HG02885 (cell line): ENCODE measurements at regions not wholly inside any gene's neighbourhood (a gene's known extent, or its start where the extent isn't known, plus 50 kb on each side); places are given as distances from the start of the nearest gene placed in this dataset.

Source experiments
- ATAC-seq: cut with Tn5 transposase; IDR thresholded peaks from one replicate; pipeline ENCODE4 v1.9.1; 2021; ENCODE audit warnings: mild to moderate bottlenecking; ENCODE audit not compliant: unreplicated experiment, poor library complexity

- no peak for ATAC-seq
Measured at GRCh38 chr2:220029013-220029412, 401.6 kb downstream of the SLC4A3 start.

GRCh38 chr2:220033546-220033945 is 406.1 kb downstream of the SLC4A3 start:
- no peak for ATAC-seq

GRCh38 chr2:220034426-220035130 is 407.1 kb downstream of the SLC4A3 start:
- ATAC-seq = no peak

- ATAC-seq = no peak
Measured at GRCh38 chr2:220036431-220036830, 409.0 kb downstream of the SLC4A3 start.

- ATAC-seq = no peak
Measured at GRCh38 chr2:220040346-220040745, 412.9 kb downstream of the SLC4A3 start.

GRCh38 chr2:220041447-220041846 is 414.0 kb downstream of the SLC4A3 start:
- ATAC-seq = no peak

GRCh38 chr2:220043155-220043989 is 415.9 kb downstream of the SLC4A3 start:
- ATAC-seq = no peak

- ATAC-seq = no peak
Measured at GRCh38 chr2:220043990-220044335, 416.5 kb downstream of the SLC4A3 start.

- ATAC-seq = no peak
Measured at GRCh38 chr2:220044383-220044782, 417.0 kb downstream of the SLC4A3 start.

- ATAC-seq = no peak
Measured at GRCh38 chr2:220046507-220046906, 419.1 kb downstream of the SLC4A3 start.

GRCh38 chr2:220051716-220052115 is 424.3 kb downstream of the SLC4A3 start:
- ATAC-seq = no peak

- ATAC-seq = no peak
Measured at GRCh38 chr2:220053919-220054318, 426.5 kb downstream of the SLC4A3 start.

GRCh38 chr2:220057391-220057790 is 430.0 kb downstream of the SLC4A3 start:
- ATAC-seq = no peak

GRCh38 chr2:220057916-220058315 is 430.5 kb downstream of the SLC4A3 start:
- no peak for ATAC-seq

GRCh38 chr2:220064111-220065030 is 436.9 kb downstream of the SLC4A3 start:
- ATAC-seq = no peak

GRCh38 chr2:220065581-220065980 is 438.2 kb downstream of the SLC4A3 start:
- no peak for ATAC-seq

- no peak for ATAC-seq
Measured at GRCh38 chr2:220068846-220069245, 441.4 kb downstream of the SLC4A3 start.

- ATAC-seq = no peak
Measured at GRCh38 chr2:220070349-220070748, 442.9 kb downstream of the SLC4A3 start.

GRCh38 chr2:220071696-220072095 is 444.3 kb downstream of the SLC4A3 start:
- no peak for ATAC-seq

GRCh38 chr2:220072669-220073220 is 445.3 kb downstream of the SLC4A3 start:
- no peak for ATAC-seq
